ENCODE measurements at regions not wholly inside any gene's neighbourhood (a gene's known extent, or its start where the extent isn't known, plus 50 kb on each side); places are given as distances from the start of the nearest gene placed in this dataset.

DNA sequence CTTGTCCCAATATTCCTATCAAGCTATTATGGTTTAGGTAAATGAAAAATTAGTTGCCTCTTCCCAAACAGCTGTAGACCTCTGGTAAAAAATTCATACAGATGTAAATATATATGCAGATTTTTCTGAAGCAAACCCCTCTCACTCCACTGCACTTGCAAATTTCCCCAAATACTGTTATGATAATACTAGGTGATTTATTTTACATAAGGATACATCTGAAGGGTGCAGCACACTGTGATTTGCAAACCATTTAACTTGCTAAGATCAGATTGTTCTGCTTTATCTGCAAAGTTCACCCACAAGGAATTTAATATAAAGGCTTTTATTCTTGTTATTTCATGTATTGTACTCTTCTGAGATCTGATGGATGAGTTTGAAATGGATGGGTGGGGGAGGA lies 177.0 kb downstream of the GPAT3 start:
- in situ Hi-C loops (cut with MboI; ENCODE audit: low sequenced_read_pairs): no loop called here
- H3K27me3 ChIP-seq (ENCODE audit: control insufficient read depth, insufficient read depth, low read length): peaks cover 3% of the 10 kb centered on the region
- no peak overlapping the region for H4K91ac ChIP-seq (ENCODE audit: insufficient read depth, low read depth, low read length)
- no peaks in the 10 kb centered on the region for H3K9me1 ChIP-seq (ENCODE audit: insufficient read depth, low read length)
- no peak overlapping the region for H2BK20ac ChIP-seq (ENCODE audit: low read depth, low read length)
- BruUV-seq (replicated peaks): no TSS peak
- H2AK9ac ChIP-seq (replicated peaks; ENCODE audit: low read depth, low read length, poor library complexity): no peak overlapping the region
- dilution Hi-C loops (cut with HindIII; ENCODE audit: low sequenced_read_pairs, unreplicated experiment): no loop called here
- H3K9ac ChIP-seq (ENCODE audit: low read depth, low read length): no peak overlapping the region
- no peak overlapping the region for H2BK5ac ChIP-seq (ENCODE audit: low read depth, low read length, poor library complexity, severe bottlenecking)
- H3K18ac ChIP-seq (ENCODE audit: low read depth, low read length): no peak overlapping the region
- POLR2A ChIA-PET (ENCODE audit: unreplicated experiment): no interaction called here
- H3K36me3 ChIP-seq (ENCODE audit: control insufficient read depth, insufficient read depth, low read length): no peaks in the 10 kb centered on the region
- DNase-seq (no peak), ATAC-seq (ENCODE audit: low read depth) (no peak)
- no peaks in the 10 kb centered on the region for H3K9me3 ChIP-seq (ENCODE audit: control insufficient read depth, insufficient read depth, low read length)
- H3K79me1 ChIP-seq (ENCODE audit: low read depth in 1 of 2, low read length in 2 of 2): no peaks in the 10 kb centered on the region
- no peak overlapping the region for H3K14ac ChIP-seq (replicated peaks; ENCODE audit: low read depth, low read length)
- no peak overlapping the region for H3K4me3 ChIP-seq (ENCODE audit: insufficient read depth, low read depth, low read length)
- TF ChIP-seq RAD21 (IDR thresholded peaks at IDR 0.05; ENCODE audit: low read length) (no peak), BHLHE40 (IDR thresholded peaks at IDR 0.05; ENCODE audit: low read depth, low read length) (no peak), MAFK (IDR thresholded peaks at IDR 0.05; ENCODE audit: low read depth, low read length) (no peak), SMC3 (IDR thresholded peaks at IDR 0.05; ENCODE audit: low read depth, low read length) (no peak)
- H3K4me2 ChIP-seq (ENCODE audit: low read depth, low read length): no peak overlapping the region
- H3K4me1 ChIP-seq (ENCODE audit: control insufficient read depth, insufficient read depth, low read length): no peaks in the 10 kb centered on the region
- no peak overlapping the region for H4K5ac ChIP-seq (ENCODE audit: low read depth, low read length)
- no peak overlapping the region for H3K27ac ChIP-seq (ENCODE audit: insufficient read depth, low read length)
- no peak overlapping the region for H3K4ac ChIP-seq (ENCODE audit: low read depth, low read length)
- no peak overlapping the region for H2BK120ac ChIP-seq (ENCODE audit: low read depth, low read length)
- H2AFZ ChIP-seq (replicated peaks; ENCODE audit: low read length, poor library complexity): no peak overlapping the region
- no peak overlapping the region for H2BK15ac ChIP-seq (ENCODE audit: low read depth, low read length)
- no peaks in the 10 kb centered on the region for H4K20me1 ChIP-seq (ENCODE audit: insufficient read depth, low read length)
- intact Hi-C loops (cut with micrococcal nuclease): no loop called here
- no peak overlapping the region for H3K23ac ChIP-seq (ENCODE audit: low read depth, low read length)
- H2AK5ac ChIP-seq (ENCODE audit: low read depth, low read length): no peak overlapping the region
- no peak overlapping the region for H4K8ac ChIP-seq (ENCODE audit: low read depth in 2 of 2, low read length in 2 of 2)
- CTCF ChIA-PET: no interaction called here
- H3K56ac ChIP-seq (ENCODE audit: extremely low read depth, insufficient read depth, low read length): no peak overlapping the region

Data from IMR-90 (cell line).